SJSA1 (cell line): ENCODE measurements at regions not wholly inside any gene's neighbourhood (a gene's known extent, or its start where the extent isn't known, plus 50 kb on each side); places are given as distances from the start of the nearest gene placed in this dataset.

Experiments
- DNase-seq, 2 experiments: peaks; one replicate each; pipeline ENCODE4 v3.0.0-alpha.2; 2015 to 2020; ENCODE audit warnings: low spot score in 2 of 2, low read depth in 1 of 2
- H3K27ac ChIP-seq: fragments of 250-450 bp; sonication (Bioruptor Pico); 2 replicates; pipeline ENCODE4 v1.5.1; 2020; ENCODE audit warnings: mild to moderate bottlenecking, moderate library complexity
- H3K27me3 ChIP-seq: fragments of 250-450 bp; sonication (Bioruptor Pico); replicated peaks from 2 replicates; pipeline ENCODE4 v1.5.1; 2020; ENCODE audit warnings: mild to moderate bottlenecking, moderate library complexity
- H3K36me3 ChIP-seq: fragments of 250-450 bp; sonication (Bioruptor Pico); 2 replicates; pipeline ENCODE4 v1.5.1; 2020; ENCODE audit warnings: mild to moderate bottlenecking
- H3K4me1 ChIP-seq: fragments of 250-450 bp; sonication (Bioruptor Pico); replicated peaks from 2 replicates; pipeline ENCODE4 v1.6.1; 2021; ENCODE audit warnings: mild to moderate bottlenecking
- H3K4me3 ChIP-seq: fragments of 250-450 bp; sonication (Bioruptor Pico); 2 replicates; pipeline ENCODE4 v1.5.1; 2020; ENCODE audit warnings: mild to moderate bottlenecking
- H3K9me3 ChIP-seq: fragments of 250-450 bp; sonication (Bioruptor Pico); replicated peaks from 2 replicates; pipeline ENCODE4 v1.5.1; 2020; ENCODE audit warnings: mild to moderate bottlenecking

DNA sequence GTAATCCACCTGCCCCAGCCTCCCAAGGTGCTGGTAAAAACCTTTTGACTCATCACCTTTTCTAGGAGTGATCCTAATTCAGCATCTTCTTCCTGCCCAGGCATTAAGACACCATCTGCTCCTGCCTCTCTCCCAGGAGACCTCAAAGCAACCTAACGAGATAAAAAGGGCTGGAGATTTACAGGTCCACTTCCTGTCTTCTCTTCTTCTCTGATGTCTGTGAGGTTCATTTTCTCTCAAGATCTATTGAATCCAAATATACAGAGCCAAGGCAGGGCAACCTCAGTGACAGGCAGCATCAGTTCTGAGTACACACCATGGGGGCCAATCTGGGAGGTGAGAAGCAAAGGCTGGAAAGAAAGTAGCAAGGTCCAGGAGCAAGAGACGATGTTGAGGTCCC lies 219.4 kb downstream of the SETD4 start:
- no peaks in the 10 kb centered on the region for H3K36me3 ChIP-seq

DNA sequence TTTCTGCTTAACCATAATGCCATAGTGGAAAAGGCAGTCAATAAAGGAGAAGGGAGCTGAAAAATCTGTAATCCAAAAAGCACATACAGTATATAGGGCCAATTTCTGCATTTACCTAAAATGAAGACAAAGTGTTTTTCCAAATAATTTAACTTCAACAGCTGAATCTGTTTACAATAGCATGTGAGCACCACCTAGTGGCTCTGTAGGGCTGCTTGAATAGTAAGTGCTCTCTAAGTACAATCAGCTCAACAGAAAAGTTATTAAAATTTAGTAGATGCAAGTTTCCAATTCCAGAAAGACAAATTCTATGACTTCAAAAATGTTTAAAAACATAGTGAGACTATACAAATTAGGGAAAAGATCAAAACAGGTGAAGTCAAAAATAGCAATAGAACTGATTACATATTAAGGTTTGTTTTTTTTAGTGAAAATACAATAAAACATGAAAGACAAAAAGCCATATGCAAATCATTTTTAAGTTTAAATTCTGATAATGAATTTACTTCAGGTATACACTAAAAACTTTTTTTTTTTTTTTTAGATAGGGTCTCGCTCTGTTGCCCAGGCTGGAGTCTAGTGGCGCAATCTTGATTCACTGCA lies 220.0 kb downstream of the SETD4 start:
- no peaks in the 10 kb centered on the region for H3K9me3 ChIP-seq
- no peaks in the 10 kb centered on the region for H3K27me3 ChIP-seq
- H3K27ac ChIP-seq, result no peak overlapping the region
- H3K36me3 ChIP-seq, result no peaks in the 10 kb centered on the region
- no peak overlapping the region for H3K4me3 ChIP-seq
- peak; percentile 47 to 65 for DNase-seq
- no peaks in the 10 kb centered on the region for H3K4me1 ChIP-seq

More for the DNA sequence above, 219.4 kb downstream of the SETD4 start:
- no peaks in the 10 kb centered on the region for H3K4me1 ChIP-seq
- H3K9me3 ChIP-seq, result no peaks in the 10 kb centered on the region
- no peak for DNase-seq
- no peak overlapping the region for H3K4me3 ChIP-seq
- no peak overlapping the region for H3K27ac ChIP-seq
- no peaks in the 10 kb centered on the region for H3K27me3 ChIP-seq

- Histone ChIP-seq H3K9me3 (no peaks in the 10 kb centered on the region), H3K4me1 (no peaks in the 10 kb centered on the region), H3K27me3 (no peaks in the 10 kb centered on the region), H3K36me3 (no peaks in the 10 kb centered on the region), H3K27ac (no peak overlapping the region), H3K4me3 (no peak overlapping the region)
- no peak for DNase-seq
These were observed 221.2 kb downstream of the SETD4 start for GRCh38 chr21:35838987-35839763.

- Histone ChIP-seq H3K27me3 (no peaks in the 10 kb centered on the region), H3K4me3 (no peak overlapping the region), H3K36me3 (no peaks in the 10 kb centered on the region), H3K4me1 (no peaks in the 10 kb centered on the region), H3K27ac (no peak overlapping the region), H3K9me3 (no peaks in the 10 kb centered on the region)
- no peak for DNase-seq
These were observed 222.0 kb downstream of the SETD4 start for GRCh38 chr21:35838350-35838749.

- H3K36me3 ChIP-seq, result no peaks in the 10 kb centered on the region
- no peaks in the 10 kb centered on the region for H3K9me3 ChIP-seq
- peak in 1 of 2 experiments; percentile 11 for DNase-seq
- no peaks in the 10 kb centered on the region for H3K27me3 ChIP-seq
- H3K4me3 ChIP-seq, result no peak overlapping the region
- no peaks in the 10 kb centered on the region for H3K4me1 ChIP-seq
- no peak overlapping the region for H3K27ac ChIP-seq
These were observed 226.3 kb downstream of the SETD4 start for GRCh38 chr21:35833991-35834390.

GRCh38 chr21:35833388-35833787 lies 226.9 kb downstream of the SETD4 start:
- Histone ChIP-seq H3K9me3 (no peaks in the 10 kb centered on the region), H3K27ac (no peak overlapping the region), H3K4me1 (no peaks in the 10 kb centered on the region), H3K36me3 (no peaks in the 10 kb centered on the region), H3K4me3 (no peak overlapping the region), H3K27me3 (no peaks in the 10 kb centered on the region)
- DNase-seq, result no peak

DNA sequence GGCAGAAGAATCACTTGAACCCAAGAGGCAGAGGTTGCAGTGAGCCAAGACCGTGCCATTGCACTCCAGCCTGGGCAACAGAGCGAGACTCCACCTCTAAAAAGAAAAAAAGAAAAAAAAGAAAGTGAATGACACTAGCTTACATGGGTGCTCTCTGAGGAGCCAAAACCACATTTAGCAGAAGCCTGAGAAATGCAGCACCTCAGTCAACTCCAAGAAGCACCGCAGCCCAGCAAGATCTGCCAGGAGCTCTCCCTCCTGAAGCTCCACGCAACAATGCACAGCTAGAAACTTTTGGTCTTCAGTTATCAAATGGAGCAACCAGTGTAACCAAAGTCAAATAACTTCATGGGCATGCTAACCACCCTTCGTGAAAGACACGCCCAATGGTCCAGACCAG lies 229.1 kb downstream of the SETD4 start:
- H3K9me3 ChIP-seq, result no peaks in the 10 kb centered on the region
- H3K4me1 ChIP-seq, result no peaks in the 10 kb centered on the region
- no peak for DNase-seq
- no peaks in the 10 kb centered on the region for H3K36me3 ChIP-seq
- H3K27me3 ChIP-seq, result no peaks in the 10 kb centered on the region
- no peak overlapping the region for H3K27ac ChIP-seq
- no peak overlapping the region for H3K4me3 ChIP-seq

GRCh38 chr21:35829067-35829466 lies 231.3 kb downstream of the SETD4 start:
- H3K4me3 ChIP-seq, result no peak overlapping the region
- no peaks in the 10 kb centered on the region for H3K27me3 ChIP-seq
- H3K4me1 ChIP-seq, result no peaks in the 10 kb centered on the region
- H3K36me3 ChIP-seq, result no peaks in the 10 kb centered on the region
- no peaks in the 10 kb centered on the region; the same call in 1 of the 2 replicates for H3K9me3 ChIP-seq
- no peak overlapping the region for H3K27ac ChIP-seq
- DNase-seq, result no peak

DNA sequence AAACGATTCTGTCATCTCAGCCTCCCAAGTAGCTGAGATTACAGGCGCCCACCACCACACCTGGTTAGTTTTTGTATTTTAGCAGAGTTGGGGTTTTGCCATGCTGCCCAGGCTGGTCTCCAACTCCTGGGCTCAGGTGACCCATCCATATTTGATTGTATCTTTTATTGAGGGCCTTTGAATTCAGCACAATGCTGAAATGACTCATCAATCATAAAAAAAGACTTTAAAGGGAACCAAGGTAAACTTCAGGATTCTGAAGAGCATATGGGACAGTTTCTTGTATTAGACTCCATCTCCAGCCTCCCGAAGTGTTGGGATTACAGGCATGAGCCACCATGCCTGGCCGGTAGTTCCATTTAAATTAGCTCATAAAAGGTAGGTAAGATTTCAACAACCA lies 232.2 kb downstream of the SETD4 start:
- no peaks in the 10 kb centered on the region; the same call in 1 of the 2 replicates for H3K9me3 ChIP-seq
- no peak for DNase-seq
- no peak overlapping the region for H3K4me3 ChIP-seq
- H3K36me3 ChIP-seq, result no peaks in the 10 kb centered on the region
- H3K4me1 ChIP-seq, result no peaks in the 10 kb centered on the region
- H3K27me3 ChIP-seq, result no peaks in the 10 kb centered on the region
- H3K27ac ChIP-seq, result no peak overlapping the region

- no peak for DNase-seq
- Histone ChIP-seq H3K4me1 (no peaks in the 10 kb centered on the region), H3K9me3 (no peaks in the 10 kb centered on the region; the same call in 1 of the 2 replicates), H3K27ac (no peak overlapping the region), H3K4me3 (no peak overlapping the region), H3K36me3 (no peaks in the 10 kb centered on the region), H3K27me3 (no peaks in the 10 kb centered on the region)
These were observed 233.3 kb downstream of the SETD4 start for GRCh38 chr21:35827004-35827403.

GRCh38 chr21:35825370-35826353 lies 234.7 kb downstream of the SETD4 start:
- no peaks in the 10 kb centered on the region for H3K36me3 ChIP-seq
- H3K9me3 ChIP-seq, result no peaks in the 10 kb centered on the region; the same call in 1 of the 2 replicates
- H3K4me1 ChIP-seq, result no peaks in the 10 kb centered on the region
- H3K4me3 ChIP-seq, result no peak overlapping the region
- no peak for DNase-seq
- H3K27ac ChIP-seq, result no peak overlapping the region
- H3K27me3 ChIP-seq, result no peaks in the 10 kb centered on the region

- no peak for DNase-seq
- no peak overlapping the region for H3K27ac ChIP-seq
- H3K9me3 ChIP-seq, result no peaks in the 10 kb centered on the region; the same call in 1 of the 2 replicates
- H3K36me3 ChIP-seq, result no peaks in the 10 kb centered on the region
- no peak overlapping the region for H3K4me3 ChIP-seq
- no peaks in the 10 kb centered on the region for H3K27me3 ChIP-seq
- no peaks in the 10 kb centered on the region for H3K4me1 ChIP-seq
These were observed 236.2 kb downstream of the SETD4 start for GRCh38 chr21:35824136-35824535.

DNA sequence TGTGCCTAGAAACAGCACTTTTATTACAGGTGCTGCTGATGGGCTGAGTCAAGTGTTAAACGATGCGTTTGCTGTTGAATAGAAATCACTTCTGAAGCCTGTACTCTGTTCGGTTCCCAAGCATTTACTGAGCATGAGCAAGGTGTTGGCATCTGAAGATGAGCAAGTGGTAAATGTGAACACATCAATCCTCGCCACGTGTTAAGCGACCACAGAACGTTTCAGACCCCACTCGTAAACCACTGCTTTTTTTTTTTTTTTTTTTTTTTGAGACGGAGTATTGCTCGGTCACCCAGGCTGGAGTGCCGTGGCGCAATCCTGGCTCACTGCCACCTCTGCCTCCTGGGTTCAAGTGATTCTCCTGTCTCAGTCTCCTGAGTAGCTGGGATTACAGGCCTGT lies 241.2 kb downstream of the SETD4 start:
- no peaks in the 10 kb centered on the region for H3K4me1 ChIP-seq
- H3K36me3 ChIP-seq, result no peaks in the 10 kb centered on the region
- no peak for DNase-seq
- no peak overlapping the region for H3K4me3 ChIP-seq
- no peaks in the 10 kb centered on the region for H3K27me3 ChIP-seq
- H3K27ac ChIP-seq, result no peak overlapping the region
- no peaks in the 10 kb centered on the region for H3K9me3 ChIP-seq

GRCh38 chr21:35818597-35818996 lies 241.7 kb downstream of the SETD4 start:
- DNase-seq, result no peak

More at GRCh38 chr21:35818597-35818996, 241.7 kb downstream of the SETD4 start:
- Histone ChIP-seq H3K27ac (no peak overlapping the region), H3K4me1 (no peaks in the 10 kb centered on the region), H3K4me3 (no peak overlapping the region), H3K9me3 (no peaks in the 10 kb centered on the region), H3K27me3 (no peaks in the 10 kb centered on the region), H3K36me3 (no peaks in the 10 kb centered on the region)
